ENCODE measurements at regions not wholly inside any gene's neighbourhood (a gene's known extent, or its start where the extent isn't known, plus 50 kb on each side); places are given as distances from the start of the nearest gene placed in this dataset.
"Not testable (repeated sequence)": the region's sequence is repeated elsewhere in the genome, so short reads cannot be mapped to it uniquely, and the experiment has no call there.

DNA sequence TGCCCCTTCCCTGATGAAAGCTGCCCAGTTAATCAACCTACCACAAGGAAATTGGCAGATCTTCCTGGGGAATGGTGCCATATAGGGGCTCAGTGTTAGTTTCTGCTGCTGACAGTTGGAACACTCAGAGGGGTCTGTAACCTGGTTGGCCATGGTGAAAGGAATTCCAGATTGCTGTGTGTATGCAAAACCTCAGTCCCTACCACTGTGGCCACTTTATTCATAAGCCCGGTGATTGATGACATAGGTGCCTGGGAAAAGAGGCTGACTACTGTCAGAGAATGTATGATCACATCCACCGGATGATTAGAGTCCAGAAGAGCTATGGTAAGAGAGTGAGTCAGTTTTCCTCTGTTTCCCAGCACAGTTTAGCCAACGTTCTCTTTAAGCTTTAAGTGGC lies 363.9 kb upstream of the NPAP1 start:
- DNase-seq (ENCODE audit: low spot score) = not testable (repeated sequence)

DNA sequence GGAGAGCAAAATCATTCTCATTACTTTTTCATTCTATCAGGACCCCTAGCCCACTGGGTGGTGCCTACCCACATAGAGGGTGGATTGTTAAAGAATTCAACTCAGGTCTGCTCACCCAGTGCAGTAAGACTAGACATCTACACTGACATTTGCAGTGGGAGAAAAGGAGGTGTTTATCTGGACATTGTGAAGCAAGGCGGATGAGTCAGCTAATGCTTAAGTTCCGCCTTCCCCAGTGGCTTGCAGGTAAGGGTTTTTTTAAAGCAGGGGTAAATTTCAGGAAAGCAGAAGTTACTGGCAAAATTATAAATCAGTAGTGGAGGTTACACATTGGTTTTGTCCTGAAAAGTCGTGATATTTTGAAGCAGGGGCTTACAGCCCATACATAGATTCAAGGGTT lies 359.2 kb upstream of the NPAP1 start:
- DNase-seq (ENCODE audit: low spot score) = not testable (repeated sequence)

DNA sequence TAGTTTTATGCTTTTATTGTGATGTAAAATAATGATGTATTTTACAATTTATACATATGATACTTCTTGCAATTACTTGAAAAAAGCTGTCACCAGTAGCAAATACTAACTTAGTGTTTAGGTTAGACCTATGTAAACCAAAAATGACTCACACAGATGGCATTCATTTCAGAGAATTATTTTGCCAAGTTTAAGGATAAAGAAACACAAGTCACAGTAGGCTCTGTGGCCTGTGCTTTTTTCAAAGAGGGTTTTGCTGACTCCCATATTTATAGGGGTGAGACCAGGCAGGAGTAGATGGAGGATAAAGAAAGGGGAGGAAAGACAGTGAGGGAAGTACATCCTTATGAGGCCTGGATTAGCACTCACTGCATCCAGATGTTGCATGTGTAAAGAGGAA lies 356.6 kb upstream of the NPAP1 start:
- no peak for DNase-seq (ENCODE audit: low spot score)

DNA sequence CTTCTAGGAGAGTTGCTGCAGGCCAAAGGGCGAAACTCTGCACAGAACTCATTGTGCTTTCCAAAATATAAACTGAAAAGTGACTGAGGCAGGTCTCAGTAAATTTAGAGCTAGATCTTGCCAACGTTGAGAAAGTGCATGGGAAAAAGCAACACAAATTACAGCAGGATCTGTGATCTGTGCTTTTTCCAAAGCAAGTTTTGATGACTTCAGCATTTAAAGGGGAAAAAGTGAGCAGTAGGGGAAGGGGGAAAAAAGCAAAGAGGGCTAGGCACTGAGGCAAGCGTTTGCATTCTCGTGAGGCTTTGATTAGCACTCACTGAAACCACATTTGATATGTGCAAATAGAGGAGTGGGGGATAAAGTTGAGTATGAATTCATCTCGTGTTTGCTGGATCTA lies 351.5 kb upstream of the NPAP1 start:
- DNase-seq (ENCODE audit: low spot score) = not testable (repeated sequence)

DNA sequence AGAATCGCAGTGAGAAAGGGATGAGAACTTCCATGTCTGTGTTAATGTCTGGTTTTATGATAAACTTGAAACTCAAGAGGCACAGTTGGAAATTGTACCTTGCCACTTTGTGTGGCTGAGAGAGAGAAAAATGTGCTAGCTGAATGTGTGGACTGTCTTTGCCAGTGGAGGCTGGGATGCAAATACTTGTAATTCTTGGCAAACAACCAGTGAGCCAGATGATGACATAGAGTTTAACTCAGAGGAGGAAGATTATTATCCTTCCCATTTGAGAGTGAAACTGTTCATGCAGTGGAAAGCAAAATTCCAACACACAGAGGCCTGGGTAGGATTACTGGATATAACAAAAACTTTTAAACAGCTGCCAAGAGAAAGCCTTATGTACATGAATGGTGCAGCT lies 349.1 kb upstream of the NPAP1 start:
- DNase-seq (ENCODE audit: low spot score) = not testable (repeated sequence)

DNA sequence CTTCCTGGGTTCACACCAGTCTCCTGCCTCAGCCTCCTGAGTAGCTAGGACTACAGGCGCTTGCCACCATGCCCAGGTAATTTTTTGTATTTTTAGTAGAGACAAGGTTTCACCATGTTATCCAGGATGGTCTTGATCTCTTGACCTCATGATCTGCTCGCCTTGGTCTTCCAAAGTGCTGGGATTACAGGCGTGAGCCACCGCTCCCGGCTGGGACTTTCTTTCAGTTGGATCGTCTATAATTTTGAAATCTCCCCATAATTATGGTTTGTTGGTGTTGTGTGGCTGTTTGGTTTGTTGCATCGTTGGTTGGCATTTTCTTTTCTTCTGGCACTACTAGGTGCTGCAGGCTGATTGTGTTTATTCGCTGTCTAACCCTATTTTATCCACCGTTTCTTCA lies 343.6 kb upstream of the NPAP1 start:
- DNase-seq (ENCODE audit: low spot score) = not testable (repeated sequence)

DNA sequence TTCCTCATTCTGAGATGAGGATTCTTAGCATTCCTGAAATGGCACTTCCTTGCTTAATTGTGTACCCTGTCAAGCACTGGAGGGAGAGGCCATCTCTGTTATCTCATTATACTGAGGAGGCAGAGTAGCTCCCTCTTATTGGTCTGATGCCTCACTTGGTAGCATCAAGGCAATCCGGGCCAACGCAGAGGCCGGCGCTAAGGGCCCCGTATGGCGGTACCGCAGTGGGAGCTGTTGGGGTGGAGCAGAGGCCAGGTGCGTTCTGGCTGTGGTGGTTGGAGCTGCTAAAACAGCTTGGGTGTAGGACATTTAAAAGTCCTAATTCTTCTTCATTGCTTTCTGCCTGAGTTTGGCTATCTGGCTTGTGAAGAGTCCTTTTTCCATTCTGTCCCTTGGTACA lies 333.7 kb upstream of the NPAP1 start:
- not testable (repeated sequence) for DNase-seq (ENCODE audit: low spot score)

DNA sequence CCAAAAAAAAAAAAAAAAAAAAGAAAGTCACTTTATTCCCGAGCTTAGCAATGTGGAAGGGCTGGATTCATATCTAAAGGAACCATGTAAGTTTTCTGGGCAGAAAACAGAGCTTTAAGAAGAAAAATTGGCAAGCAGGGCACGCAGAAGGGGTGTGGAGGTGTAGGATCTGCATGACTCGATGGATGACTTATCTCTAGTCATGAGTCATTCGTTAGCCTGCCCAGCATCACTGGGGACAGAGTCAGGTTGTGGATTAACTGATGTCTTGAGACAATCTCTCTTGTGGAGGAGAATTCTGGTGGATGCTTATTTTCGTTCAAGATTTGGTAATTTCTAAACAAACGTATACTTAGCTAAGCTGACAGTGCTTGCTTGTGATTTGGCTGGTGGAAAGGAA lies 322.8 kb upstream of the NPAP1 start:
- DNase-seq (ENCODE audit: low spot score) = not testable (repeated sequence)

DNA sequence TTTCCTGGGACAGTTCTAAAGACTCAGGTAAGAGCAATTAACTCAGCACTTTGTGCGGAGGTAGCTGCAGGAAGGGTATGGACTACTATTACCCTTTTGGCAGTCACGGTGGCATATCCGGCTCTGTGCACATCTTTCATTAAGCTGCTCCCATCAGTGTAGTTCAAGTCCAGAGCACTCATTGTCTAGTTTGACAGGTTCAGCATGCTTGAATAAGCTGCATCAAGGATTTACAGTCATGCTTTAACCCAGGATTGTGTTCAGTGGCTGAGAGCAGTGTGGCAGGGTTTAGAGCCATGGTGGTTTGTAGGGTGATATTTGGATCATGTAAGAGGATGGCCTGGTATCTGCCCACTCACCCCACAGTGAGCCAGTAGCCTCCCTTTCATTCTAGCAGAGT lies 294.5 kb upstream of the NPAP1 start:
- DNase-seq (ENCODE audit: low spot score) = not testable (repeated sequence)

DNA sequence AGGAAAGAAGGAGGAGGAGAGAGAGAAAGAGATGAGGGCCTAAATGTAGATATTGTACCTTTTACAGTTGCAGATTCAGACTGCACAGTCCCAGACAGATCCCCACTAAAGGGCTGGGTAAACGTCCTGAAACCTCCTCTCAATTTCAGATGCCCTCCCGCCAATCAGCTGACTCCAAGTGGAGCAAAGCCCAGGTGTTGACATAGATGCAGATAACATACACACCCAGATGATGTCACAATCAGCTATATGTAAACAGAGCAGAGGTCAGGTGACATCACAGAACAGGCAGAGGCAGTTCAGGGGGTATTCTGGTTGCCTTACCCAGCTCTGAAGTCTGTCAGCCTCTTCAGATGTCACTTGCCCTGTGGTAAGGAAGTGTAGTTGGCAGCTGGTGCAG lies 290.3 kb upstream of the NPAP1 start:
- DNase-seq (ENCODE audit: low spot score) = not testable (repeated sequence)

DNA sequence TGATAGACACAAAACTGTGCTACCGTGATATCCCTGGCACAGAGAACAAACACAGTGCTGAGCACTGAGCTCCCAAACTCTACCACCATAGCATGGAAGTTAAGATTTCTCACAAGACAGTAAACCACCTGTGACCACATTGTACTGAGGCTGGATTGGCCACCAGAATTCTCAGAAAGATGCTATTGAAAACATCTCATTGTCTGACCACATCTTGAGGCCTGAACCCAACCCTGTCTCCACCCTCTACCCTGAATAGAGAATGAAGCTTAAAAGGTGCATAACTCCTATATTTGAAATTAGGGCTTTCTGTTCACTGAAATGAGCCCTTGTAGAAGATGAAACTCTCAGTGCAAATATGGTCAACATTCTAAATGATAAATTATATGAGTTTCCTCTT lies 281.3 kb upstream of the NPAP1 start:
- DNase-seq (ENCODE audit: low spot score) = no peak

DNA sequence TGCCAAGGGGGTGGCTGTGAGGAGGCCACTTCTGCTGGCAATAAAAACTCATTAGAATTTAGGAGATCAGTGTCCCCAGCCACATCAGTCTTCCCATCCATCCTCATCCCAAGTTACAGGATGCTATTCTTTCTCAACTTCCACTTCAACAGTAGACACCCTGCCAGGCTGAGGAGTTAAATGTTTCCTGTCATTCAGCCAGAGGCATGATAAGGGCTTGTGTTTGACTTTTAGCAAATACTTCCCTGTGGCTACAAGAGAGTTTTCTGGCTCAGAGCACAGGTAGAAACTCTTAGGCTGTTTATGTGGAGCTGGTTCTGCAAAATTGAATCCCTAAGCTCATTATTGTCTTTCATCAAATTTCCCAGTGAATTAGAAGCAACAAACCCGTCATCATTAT lies 262.9 kb upstream of the NPAP1 start:
- not testable (repeated sequence) for DNase-seq (ENCODE audit: low spot score)

DNA sequence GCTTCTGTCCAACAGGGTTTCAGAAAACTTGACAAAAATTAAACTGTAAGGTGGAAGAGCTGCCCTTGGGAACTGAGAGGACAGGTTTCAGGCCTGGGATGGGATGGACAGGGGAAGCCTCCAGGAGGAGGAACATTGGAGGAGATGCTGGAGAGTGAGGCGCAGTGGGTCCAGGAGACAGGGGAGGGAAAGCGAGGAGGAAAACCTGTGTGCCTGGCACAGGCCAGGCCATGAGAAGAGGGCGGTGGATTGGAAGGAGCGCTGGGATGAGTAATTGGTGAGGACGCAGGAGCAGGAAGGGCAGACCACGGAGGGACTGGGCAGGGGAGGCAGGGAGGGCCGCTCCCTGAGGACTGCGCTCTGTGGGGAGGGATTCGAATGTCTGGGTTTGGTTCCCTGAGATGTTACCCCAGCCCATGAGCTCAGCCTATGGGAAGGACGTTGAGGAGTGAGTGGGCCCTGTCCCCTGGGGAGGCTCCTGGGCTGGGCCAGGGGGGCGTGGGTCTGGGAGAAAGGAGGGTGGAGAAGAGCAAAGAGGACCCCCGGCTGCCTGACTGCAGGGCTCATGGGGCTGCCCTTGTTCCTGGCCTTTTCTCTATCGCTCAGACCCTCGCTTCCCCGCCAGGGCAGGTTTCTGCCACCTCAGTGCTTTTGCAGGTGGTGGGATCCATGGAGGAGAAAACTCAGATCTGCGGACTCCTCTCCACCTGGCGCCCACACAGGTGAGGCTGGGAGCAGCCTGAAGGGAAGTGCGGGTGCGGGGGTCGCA lies 249.1 kb upstream of the NPAP1 start:
- DNase-seq (ENCODE audit: low spot score) = not testable (repeated sequence)

DNA sequence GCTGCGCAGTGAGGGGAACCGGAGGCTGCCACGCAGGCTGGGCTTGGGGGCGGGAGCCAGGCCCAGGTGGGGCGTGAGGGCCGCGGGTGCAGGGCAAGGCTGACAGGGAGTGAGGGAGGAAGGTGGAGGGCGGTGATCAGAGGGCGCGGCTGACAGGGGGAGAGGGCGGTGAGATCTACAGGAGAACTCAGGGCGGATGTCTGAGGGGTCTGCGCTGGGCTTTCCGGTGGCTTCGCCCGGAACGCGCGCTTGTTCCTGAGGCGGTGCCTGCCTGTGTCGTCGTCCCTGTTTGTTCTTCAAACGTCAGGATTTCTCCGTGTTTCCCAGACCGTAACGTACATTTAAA lies 248.5 kb upstream of the NPAP1 start:
- not testable (repeated sequence) for DNase-seq (ENCODE audit: low spot score)

DNA sequence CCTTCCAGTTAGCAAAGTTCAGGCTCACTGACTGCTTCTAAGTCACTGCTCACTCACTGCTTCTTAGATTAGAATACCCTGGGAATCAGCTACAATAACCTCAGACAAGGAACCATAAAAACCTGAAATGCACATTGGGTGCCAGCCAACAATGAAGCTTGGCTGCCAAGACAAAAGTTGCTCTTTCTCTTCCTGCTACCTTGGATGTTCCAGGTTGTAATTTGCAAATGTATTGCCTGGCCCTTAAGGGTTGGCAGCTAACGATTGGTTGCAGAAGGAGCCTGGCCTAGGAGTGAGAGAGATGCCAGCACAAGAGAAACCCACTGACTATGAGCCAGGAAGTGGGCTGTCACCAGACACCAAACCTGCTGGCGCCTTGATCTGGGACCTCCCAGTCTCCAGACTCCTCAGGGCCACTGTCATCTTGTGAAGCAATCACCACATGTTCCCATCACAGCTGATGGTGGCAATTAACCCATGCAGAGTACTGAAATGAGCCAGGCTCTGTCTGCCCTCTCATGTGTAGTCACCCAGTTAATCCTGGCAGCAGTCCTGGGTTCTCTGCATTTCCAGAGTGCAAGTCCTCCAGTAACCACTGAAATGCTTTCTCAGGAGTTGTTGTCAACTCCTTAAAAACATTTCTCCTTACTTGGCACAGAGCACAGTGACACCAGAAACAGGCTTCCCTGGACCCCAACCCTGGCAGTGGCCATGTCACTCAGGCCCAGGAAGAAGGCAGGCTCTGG lies 240.3 kb upstream of the NPAP1 start:
- not testable (repeated sequence) for DNase-seq (ENCODE audit: low spot score)

DNA sequence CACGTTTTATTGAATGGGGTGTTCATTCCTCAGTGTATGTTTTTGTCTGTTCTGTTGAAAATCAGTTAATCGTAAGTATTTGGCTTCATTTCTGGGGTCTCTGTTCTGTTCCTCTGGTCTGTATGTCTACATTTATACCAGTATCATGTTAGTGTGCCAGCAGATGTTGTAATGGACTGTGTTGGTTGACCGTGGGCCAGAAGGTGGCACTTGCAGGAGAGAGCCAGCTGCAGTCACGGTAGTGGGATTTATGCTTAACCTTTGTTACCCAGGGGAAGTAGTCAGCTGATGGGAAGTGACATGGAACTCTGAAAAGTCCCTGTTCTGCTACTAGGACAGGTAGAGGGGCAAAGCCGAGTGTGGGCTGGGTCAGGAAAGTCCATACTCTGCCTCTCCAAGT lies 238.3 kb upstream of the NPAP1 start:
- not testable (repeated sequence) for DNase-seq (ENCODE audit: low spot score)

DNA sequence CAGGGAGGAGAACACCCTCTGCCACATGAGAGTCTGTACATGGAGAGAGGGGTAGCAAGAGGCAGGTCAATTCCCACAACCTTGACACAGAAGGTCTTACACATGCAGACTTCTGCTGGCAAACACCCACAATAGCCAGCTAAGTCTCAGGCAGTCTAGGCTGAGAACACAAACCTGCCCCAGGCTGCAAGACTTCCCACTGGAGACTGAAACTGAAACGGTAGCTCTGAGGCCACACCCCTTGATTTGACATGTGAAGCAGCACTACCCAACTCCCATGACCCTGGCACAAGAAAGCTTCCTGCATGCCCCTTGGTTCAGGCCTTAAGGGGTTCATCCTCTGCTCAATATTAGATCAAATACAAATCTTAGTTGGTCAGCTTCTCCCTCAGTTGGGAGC lies 237.8 kb upstream of the NPAP1 start:
- not testable (repeated sequence) for DNase-seq (ENCODE audit: low spot score)

DNA sequence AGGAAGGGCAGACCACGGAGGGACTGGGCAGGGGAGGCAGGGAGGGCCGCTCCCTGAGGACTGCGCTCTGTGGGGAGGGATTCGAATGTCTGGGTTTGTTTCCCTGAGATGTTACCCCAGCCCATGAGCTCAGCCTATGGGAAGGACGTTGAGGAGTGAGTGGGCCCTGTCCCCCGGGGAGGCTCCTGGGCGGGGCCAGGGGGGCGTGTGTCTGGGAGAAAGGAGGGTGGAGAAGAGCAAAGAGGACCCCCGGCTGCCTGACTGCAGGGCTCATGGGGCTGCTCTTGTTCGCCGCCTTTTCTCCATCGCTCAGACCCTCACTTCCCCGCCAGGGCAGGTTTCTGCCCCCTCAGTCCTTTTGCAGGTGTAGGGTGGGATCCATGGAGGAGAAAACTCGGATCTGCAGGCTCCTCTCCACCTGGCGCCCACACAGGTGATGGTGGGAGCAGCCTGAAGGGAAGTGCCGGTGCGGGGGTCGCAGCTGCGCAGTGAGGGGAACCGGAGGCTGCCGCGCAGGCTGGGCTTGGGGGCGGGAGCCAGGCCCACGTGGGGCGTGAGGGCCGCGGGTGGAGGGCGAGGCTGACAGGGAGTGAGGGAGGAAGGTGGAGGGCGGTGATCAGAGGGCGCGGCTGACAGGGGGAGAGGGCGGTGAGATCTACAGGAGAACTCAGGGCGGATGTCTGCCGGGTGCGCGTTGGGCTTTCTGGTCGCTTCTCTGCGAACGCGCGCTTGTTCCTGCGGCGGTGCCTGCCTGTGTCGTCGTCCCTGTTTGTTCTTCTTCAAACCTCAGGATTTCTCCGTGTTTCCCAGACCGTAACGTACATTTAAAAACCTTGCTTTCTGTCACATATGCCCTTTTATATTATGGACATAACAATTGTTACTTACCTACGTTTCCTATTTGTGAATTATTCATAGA lies 198.2 kb upstream of the NPAP1 start:
- DNase-seq (ENCODE audit: low spot score) = not testable (repeated sequence)

DNA sequence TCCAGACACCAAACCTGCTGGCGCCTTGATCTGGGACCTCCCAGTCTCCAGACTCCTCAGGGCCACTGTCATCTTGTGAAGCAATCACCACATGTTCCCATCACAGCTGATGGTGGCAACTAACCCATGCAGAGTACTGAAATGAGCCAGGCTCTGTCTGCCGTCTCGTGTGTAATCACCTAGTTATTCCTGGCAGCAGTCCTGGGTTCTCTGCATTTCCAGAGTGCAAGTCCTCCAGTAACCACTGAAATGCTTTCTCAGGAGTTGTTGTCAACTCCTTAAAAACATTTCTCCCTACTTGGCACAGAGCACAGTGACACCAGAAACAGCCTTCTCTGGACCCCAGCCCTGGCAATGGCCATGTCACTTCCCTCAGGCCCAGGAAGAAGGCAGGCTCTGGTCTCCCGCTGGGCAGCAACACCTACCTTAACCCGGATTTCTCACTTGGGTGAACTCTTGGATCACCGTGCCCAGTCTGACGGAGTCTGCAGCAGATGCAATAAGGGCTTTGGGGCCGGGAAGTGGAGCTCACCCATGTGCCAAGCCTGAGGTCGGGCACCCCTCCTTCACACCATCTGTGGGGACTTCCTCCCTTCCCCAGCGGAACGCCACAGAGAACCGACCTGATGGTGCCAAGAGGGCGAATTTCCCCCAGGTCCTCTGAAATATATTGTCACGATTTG lies 189.5 kb upstream of the NPAP1 start:
- DNase-seq (ENCODE audit: low spot score) = not testable (repeated sequence)

DNA sequence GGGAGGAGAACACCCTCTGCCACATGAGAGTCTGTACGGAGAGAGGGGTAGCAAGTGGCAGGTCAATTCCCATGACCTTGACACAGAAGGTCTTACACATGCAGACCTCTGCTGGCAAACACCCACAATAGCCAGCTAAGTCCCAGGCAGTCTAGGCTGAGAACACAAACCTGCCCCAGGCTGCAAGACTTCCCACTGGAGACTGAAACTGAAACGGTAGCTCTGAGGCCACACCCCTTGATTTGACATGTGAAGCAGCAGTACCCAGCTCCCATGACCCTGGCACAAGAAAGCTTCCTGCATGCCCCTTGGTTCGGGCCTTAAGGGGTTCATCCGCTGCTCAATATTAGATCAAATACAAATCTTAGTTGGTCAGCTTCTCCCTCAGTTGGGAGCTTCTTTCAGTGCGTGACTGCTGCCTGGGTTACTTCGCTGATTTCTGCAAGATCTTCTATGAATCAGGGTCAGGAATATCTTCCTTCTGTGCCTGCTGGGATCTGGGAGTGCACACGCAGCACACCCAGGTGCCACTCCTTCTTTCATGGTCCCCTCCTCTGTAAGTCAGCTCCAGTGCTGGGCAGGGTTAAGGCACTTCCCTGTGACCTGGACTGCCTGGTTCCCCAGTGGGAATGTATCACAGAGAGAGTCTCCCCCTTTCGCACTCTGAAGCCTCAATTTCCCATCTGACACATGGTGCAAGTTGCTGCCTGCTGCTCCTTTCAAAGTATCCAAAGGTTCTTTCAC lies 187.2 kb upstream of the NPAP1 start:
- not testable (repeated sequence) for DNase-seq (ENCODE audit: low spot score)

DNA sequence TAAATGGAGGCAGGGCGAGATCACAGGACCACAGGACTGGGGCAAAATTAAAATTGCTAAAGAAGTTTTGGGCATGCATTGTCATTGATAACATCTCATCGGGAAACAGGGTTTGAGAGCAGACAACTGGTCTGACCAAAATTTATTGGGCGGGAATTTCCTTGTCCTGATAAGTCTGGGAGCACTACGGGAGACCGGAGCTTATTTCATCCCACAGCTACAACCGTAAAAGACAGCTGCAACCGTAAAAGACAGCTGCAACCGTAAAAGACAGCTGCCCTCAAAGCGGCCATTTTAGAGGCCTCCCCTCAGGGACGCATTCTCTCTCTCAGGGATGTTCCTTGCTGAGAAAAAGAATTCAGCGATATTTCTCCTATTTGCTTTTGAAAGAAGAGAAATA lies 170.4 kb upstream of the NPAP1 start:
- not testable (repeated sequence) for DNase-seq (ENCODE audit: low spot score)

All from Ammon's horn (tissue), 1 donor.